OCI-LY3 (cell line): ENCODE measurements at regions not wholly inside any gene's neighbourhood (a gene's known extent, or its start where the extent isn't known, plus 50 kb on each side); places are given as distances from the start of the nearest gene placed in this dataset.

Experiments used
- EZH2phosphoT487 ChIP-seq: fragments of 200-600 bp; shearing (Covaris generic); IDR thresholded peaks from 2 replicates; pipeline ENCODE4 v1.6.1; 2018; ENCODE audit warnings: antibody characterized with exemption, mixed run types, low read depth
- TF ChIP-seq, protein P1 (sequence below): fragments of 200-600, 300-600 bp; sonication (generic); IDR thresholded peaks from 2 replicates; pipeline ENCODE4 v1.5.1; 2014; ENCODE audit warnings: antibody characterized with exemption, low read length, low read depth

DNA sequence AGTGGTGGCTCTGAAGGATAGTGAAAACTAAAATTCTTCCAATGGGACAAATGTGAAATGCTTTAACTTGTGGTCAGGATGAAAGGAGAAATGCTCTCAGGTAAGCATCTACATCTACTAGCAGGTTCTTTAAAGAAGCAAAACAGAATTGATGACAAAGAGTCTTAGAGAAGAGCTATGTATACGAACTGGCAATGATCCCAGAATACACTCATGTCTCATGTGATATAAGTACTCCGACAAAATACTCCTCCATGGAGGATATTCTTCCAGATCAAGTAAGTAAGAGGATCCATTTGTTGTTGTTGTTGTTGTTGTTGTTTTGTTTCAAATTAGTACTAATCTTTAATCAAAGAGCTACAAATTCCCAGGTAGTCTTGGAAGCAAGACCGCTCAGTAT lies 174.0 kb upstream of the ATP1B1 start:
- TF ChIP-seq, protein P1, sequence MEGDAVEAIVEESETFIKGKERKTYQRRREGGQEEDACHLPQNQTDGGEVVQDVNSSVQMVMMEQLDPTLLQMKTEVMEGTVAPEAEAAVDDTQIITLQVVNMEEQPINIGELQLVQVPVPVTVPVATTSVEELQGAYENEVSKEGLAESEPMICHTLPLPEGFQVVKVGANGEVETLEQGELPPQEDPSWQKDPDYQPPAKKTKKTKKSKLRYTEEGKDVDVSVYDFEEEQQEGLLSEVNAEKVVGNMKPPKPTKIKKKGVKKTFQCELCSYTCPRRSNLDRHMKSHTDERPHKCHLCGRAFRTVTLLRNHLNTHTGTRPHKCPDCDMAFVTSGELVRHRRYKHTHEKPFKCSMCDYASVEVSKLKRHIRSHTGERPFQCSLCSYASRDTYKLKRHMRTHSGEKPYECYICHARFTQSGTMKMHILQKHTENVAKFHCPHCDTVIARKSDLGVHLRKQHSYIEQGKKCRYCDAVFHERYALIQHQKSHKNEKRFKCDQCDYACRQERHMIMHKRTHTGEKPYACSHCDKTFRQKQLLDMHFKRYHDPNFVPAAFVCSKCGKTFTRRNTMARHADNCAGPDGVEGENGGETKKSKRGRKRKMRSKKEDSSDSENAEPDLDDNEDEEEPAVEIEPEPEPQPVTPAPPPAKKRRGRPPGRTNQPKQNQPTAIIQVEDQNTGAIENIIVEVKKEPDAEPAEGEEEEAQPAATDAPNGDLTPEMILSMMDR: no peak
- TF ChIP-seq EZH2phosphoT487: no peak
